ENCODE measurements at regions not wholly inside any gene's neighbourhood (a gene's known extent, or its start where the extent isn't known, plus 50 kb on each side); places are given as distances from the start of the nearest gene placed in this dataset.

GRCh38 chr16:85173146-85173980, 61.1 kb upstream of the CIBAR2 start:
- CTCF ChIA-PET, result interaction anchor here (0.6 to 7.7 kb wide), 50 partner anchors 7 to 436 kb away, joined by 3 to 122 read pairs (median 6); partner anchors contain the start of gene CIBAR2
- POLR2A ChIA-PET, result interaction anchor here (0.8 to 1.2 kb wide), 4 partner anchors 29 to 63 kb away, joined by 3 to 4 read pairs (median 4); no protein-coding TSS in a partner anchor
- Histone ChIP-seq H3K27ac (ENCODE audit: low read depth in 2 of 2, low read length in 1 of 2) (peak overlapping the region; percentile 88 to 97), H3K9me3 (no peaks in the 10 kb centered on the region), H3K4me2 (peak overlapping the region; percentile 93), H2AFZ (ENCODE audit: low read depth) (no peak overlapping the region; the same call in 1 of the 2 replicates), H3F3A (replicated peaks; ENCODE audit: insufficient read depth) (peaks cover 24% of the 10 kb centered on the region), H3K79me2 (ENCODE audit: insufficient read depth) (peaks cover 77% of the 10 kb centered on the region; the same call in 1 of the 2 replicates), H3K4me1 (ENCODE audit: control insufficient read depth in 1 of 2, insufficient read depth in 2 of 2, low read depth in 1 of 2, low read length in 1 of 2) (peaks cover 26 to 76% of the 10 kb centered on the region in 2 experiments), H3K9ac (peak overlapping the region; percentile 49; the same call in 1 of the 2 replicates), H3K4me3 (ENCODE audit: low read depth in 2 of 2, low read length in 1 of 2) (peak overlapping the region; percentile 52 to 65), H4K20me1 (ENCODE audit: insufficient read depth) (no peaks in the 10 kb centered on the region), H3K27me3 (ENCODE audit: insufficient read depth) (no peaks in the 10 kb centered on the region), H3K9me2 (no peaks in the 10 kb centered on the region), H3K36me3 (replicated peaks in 1 of 2; ENCODE audit: control insufficient read depth in 1 of 2, insufficient read depth in 2 of 2, low read length in 1 of 2) (no peaks in the 10 kb centered on the region)
- WGBS (ENCODE audit: low lambda C conversion rate), result 35% methylated on average over 13 of the region's 14 CpGs
- DNase-seq, result peak; percentile 87
- TF ChIP-seq TEAD4 (IDR thresholded peaks at IDR 0.05; ENCODE audit: borderline replicate concordance, insufficient read depth) (no peak), USF2 (IDR thresholded peaks at IDR 0.05; ENCODE audit: borderline replicate concordance, low read depth, low read length) (no peak), CHD2 (IDR thresholded peaks at IDR 0.05; ENCODE audit: low read length, partially characterized antibody) (no peak), USF1 (IDR thresholded peaks at IDR 0.05; ENCODE audit: borderline replicate concordance, low read depth) (no peak), RXRA (IDR thresholded peaks at IDR 0.05; ENCODE audit: borderline replicate concordance, low read depth) (no peak), RAD21 (IDR thresholded peaks at IDR 0.05; ENCODE audit: low read length) (peak; percentile 79), JUND (IDR thresholded peaks at IDR 0.05) (peak; percentile 52; the same call in 1 of the 2 replicates), RCOR1 (IDR thresholded peaks at IDR 0.05; ENCODE audit: low read length) (no peak), SIN3A (IDR thresholded peaks at IDR 0.05; ENCODE audit: borderline replicate concordance, low read depth, low read length) (0 out of 2 replicates have a peak, but pooled peaks have one; percentile 14), GABPA (IDR thresholded peaks at IDR 0.05; ENCODE audit: low read depth) (no peak), YY1 (IDR thresholded peaks at IDR 0.05; ENCODE audit: low read depth) (no peak), ZBTB33 (IDR thresholded peaks at IDR 0.05; ENCODE audit: borderline replicate concordance, low read depth) (no peak), CTCF (IDR thresholded peaks at IDR 0.05) (peak; percentile 41), IRF3 (IDR thresholded peaks at IDR 0.05; ENCODE audit: low read depth, low read length) (no peak), POLR2AphosphoS5 (IDR thresholded peaks at IDR 0.05; ENCODE audit: low read depth, low read length) (no peak), REST (IDR thresholded peaks at IDR 0.05; ENCODE audit: low read depth, low read length) (no peak), TAF1 (IDR thresholded peaks at IDR 0.05; ENCODE audit: borderline replicate concordance, low read depth, low read length) (no peak), ELF1 (IDR thresholded peaks at IDR 0.05) (no peak), EZH2phosphoT487 (IDR thresholded peaks at IDR 0.05; ENCODE audit: borderline replicate concordance, low read depth) (no peak), FOXM1 (IDR thresholded peaks at IDR 0.05; ENCODE audit: low read depth) (no peak), RFX5 (IDR thresholded peaks at IDR 0.05; ENCODE audit: low read length) (no peak)
